HG03571 (cell line): ENCODE measurements at regions not wholly inside any gene's neighbourhood (a gene's known extent, or its start where the extent isn't known, plus 50 kb on each side); places are given as distances from the start of the nearest gene placed in this dataset.
"Not testable (repeated sequence)": the region's sequence is repeated elsewhere in the genome, so short reads cannot be mapped to it uniquely, and the experiment has no call there.

Source experiments
- ATAC-seq: cut with Tn5 transposase; IDR thresholded peaks from one replicate; pipeline ENCODE4 v1.9.1; 2021; ENCODE audit not compliant: unreplicated experiment

- no peak for ATAC-seq
These were observed 598.7 kb upstream of the TECRL start for GRCh38 chr4:65007841-65008439.

DNA sequence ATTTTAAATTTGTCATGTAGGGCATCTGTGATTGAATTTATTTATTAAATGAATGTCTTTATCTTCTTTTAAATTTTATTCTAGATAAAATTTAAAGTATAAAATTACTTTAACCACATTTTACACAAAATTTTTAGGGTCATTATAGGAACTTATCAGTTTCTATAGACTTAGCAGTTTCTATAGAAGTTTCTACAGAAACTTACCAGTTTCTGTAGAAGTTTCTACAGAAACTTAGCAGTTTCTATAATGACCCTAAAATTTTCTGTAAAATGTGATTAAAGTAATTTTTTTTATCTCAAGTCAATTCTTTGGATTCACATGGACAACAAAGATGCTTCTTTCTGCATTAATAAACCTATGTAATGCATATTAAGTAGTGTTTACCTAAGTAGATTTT is 565.9 kb upstream of the TECRL start:
- ATAC-seq: no peak

GRCh38 chr4:64969081-64969480 is 559.8 kb upstream of the TECRL start:
- ATAC-seq: no peak

DNA sequence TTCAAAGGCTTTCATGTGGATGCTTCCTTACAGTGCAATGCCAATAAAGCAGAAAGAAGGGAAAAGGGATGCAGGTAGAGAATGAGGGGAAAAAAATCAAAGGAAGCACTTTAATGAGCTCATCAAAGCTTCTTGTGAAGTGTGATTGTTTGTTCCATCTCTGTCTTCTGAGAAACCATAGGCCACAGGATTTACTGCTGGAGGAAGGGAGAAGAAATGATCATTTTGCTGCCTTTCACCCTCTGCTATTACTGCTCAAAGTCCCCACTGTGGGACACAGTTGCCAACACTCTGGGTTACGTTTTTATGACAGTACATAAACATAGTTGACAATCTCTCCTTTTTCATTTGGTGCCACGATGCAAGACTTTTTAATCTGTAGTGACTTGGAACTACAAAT is 558.0 kb upstream of the TECRL start:
- ATAC-seq: no peak

GRCh38 chr4:64960516-64960915 is 551.3 kb upstream of the TECRL start:
- no peak for ATAC-seq

DNA sequence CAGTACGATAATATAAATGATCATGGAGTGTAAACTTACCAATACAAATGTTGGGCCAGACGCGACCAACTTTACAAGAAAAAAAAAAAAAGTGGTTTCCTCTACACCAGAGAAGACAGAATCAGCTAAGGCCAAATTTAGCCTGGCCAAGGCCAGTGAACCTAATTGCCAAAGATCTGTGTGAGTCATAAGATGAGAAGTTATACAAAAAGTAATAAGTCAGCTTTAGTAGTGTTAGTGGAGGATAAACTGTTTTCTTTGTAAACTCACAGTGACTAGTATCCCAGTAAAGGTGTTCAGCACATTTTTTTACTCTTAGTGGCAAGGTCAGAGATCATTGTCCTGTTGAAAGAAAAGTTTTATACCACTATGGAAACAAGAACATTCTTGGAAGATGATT is 531.4 kb upstream of the TECRL start:
- ATAC-seq: no peak

DNA sequence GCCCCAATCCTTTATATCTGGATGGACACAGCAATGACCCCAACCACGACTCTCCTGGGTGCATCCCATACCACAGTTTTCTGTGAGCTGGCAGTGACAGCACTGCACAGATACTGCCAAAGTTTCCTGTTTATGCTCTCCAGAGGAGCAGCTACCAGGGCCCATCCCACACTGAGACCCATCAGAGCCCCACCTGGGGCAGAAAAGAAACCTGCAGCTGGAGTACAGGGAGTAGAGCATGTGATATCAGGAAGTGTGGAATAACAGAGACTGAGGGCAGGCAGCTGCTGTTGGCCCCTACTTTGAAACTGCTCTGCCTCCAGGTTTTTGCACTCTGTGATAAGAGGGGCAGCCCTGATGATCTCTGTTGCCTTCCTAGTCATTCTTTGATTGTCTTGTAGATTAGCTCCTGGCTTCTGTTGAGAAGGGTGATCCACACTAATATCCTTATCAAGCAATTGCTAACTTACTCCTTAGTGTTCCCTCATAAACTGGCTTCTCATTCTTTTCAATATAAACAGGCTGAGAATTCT is 526.3 kb upstream of the TECRL start:
- no peak for ATAC-seq

GRCh38 chr4:64911846-64912245 is 502.6 kb upstream of the TECRL start:
- no peak for ATAC-seq

DNA sequence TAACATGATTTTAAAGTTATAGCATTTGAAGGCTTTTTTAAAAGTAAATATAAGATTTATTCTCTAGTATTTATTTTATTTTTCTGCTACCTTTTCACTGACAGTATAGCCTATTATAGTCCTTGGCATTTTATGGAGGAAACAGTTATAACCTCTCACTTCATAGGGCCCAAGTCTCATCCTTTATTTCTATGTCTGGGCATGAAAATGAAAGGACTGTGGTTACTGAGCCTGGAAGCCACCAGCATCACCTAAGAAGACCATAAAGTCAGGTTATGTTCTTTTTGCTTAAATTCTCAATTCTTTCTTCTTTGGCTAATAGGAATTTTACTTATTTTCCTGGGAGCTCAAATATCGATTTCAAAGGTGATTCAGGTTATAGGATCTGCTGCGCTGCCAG is 494.7 kb upstream of the TECRL start:
- ATAC-seq: no peak

DNA sequence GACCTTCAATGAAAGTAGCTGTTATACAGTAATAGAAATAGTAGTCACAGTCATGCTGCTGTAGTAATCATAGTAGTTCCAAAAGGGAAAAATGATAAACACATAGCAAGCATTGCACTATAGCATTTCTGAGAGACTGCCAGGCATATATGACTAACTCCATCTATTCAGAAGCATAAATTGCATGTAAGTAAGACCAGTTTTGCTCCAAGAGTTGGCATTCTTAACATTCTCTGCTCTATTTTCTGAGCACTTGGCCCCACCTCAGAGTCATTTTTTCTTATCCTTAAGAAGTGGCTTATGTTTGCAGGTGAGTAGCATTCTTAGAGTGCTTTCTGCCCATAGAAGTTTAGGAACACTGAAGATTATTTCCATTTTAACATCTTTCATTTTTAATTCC is 490.3 kb upstream of the TECRL start:
- ATAC-seq: no peak

DNA sequence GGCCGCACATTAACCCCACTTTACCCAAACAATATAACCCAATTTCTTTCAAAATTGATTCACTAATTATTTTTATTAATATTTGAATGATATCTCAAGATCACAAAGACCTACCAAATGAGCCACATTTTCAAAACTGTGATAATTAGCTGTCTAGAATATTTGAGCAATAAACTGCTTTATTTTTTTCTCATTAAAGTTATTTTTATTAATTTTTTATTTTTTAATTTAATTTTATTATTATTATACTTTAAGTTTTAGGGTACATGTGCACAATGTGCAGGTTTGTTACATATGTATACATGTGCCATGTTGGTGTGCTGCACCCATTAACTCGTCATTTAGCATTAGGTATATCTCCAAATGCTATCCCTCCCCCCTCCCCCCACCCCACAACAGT is 489.8 kb upstream of the TECRL start:
- not testable (repeated sequence) for ATAC-seq

DNA sequence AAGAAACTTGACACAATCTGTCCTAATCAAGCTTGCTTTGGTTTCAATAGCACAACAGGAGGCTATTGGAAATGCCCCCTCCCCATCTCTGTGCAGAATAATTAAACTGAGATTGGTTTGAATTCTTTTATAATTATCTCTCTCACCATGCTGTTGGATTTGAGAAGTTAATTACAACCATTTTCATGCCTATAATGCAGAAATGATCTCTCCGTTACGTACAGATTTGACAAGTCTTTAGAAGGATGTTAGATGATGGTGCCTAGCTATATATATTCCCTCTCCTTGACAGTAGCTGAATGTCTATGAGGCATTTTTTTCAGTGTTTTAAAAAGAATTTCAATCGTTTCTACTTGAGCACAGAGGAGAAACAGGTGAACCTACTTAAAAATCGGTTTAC is 488.4 kb upstream of the TECRL start:
- ATAC-seq: no peak

GRCh38 chr4:64895031-64895430 is 485.8 kb upstream of the TECRL start:
- no peak for ATAC-seq

DNA sequence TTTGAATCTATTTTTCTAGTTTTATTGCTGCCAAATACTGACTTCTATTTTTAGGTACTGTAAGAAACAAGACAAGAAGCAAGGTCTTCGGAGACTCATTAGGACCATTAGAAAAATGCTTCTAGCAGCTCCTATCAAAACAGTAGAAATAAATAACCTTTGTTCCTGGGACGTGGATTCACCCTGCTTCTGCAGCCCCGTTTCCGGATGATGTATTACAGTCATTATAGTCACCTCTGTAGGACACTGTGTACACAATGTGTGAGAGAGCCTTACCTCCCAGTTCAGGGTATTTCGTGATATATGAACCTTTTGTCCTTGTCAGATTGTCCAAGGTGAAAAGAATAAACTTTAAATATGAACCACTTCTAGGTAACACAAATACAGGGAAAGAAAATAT is 484.0 kb upstream of the TECRL start:
- ATAC-seq: no peak

- no peak for ATAC-seq
These were observed 480.8 kb upstream of the TECRL start for GRCh38 chr4:64889906-64890610.

GRCh38 chr4:64883087-64883807 is 474.0 kb upstream of the TECRL start:
- ATAC-seq: no peak

GRCh38 chr4:64882311-64883086 is 473.2 kb upstream of the TECRL start:
- no peak for ATAC-seq

- ATAC-seq: no peak
These were observed 471.3 kb upstream of the TECRL start for GRCh38 chr4:64880557-64880956.

DNA sequence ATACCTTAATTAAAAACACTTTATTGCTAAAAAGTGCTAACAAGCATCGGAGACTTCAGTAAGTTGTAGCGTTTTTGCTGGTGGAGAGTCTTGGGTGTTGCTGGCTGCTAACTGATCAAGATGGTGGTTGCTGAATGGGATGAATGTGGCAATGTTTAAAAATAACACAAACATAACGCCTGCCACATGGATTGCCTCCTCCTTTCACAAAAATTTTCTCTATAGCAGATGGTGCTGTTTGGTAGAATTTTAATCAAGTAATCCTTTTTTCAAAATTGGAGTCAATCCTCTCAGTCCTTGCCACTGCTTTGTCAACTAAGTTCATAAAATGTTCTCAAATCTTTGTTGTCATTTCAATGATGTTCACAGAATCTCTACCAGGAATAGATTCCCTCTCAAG is 466.8 kb upstream of the TECRL start:
- ATAC-seq: no peak

GRCh38 chr4:64870558-64870957 is 461.3 kb upstream of the TECRL start:
- ATAC-seq: no peak

- ATAC-seq: no peak
These were observed 448.6 kb upstream of the TECRL start for GRCh38 chr4:64857815-64858214.
